Hepatocyte (in vitro differentiated cells): ENCODE measurements at regions not wholly inside any gene's neighbourhood (a gene's known extent, or its start where the extent isn't known, plus 50 kb on each side); places are given as distances from the start of the nearest gene placed in this dataset.
"Not testable (repeated sequence)": the region's sequence is repeated elsewhere in the genome, so short reads cannot be mapped to it uniquely, and the experiment has no call there.

Experiments
- DNase-seq: peaks from one replicate; pipeline ENCODE4 v3.0.0-alpha.2; 2016; ENCODE audit warnings: low spot score
- H2AFZ ChIP-seq: fragments of 200-600 bp; sonication (generic); 2 replicates; pipeline ENCODE4 v1.6.0; 2016; ENCODE audit warnings: antibody characterized with exemption, mild to moderate bottlenecking
- H3K27ac ChIP-seq: fragments of 200-600 bp; sonication (generic); 2 replicates; pipeline ENCODE4 v1.5.1; 2016; ENCODE audit warnings: mild to moderate bottlenecking
- H3K27me3 ChIP-seq: fragments of 200-600 bp; sonication (generic); 2 replicates; pipeline ENCODE4 v1.6.1; 2016
- H3K36me3 ChIP-seq: fragments of 200-600 bp; sonication (generic); replicated peaks from 2 replicates; pipeline ENCODE4 v1.5.1; 2016; ENCODE audit warnings: low read depth; ENCODE audit not compliant: insufficient read depth
- H3K4me1 ChIP-seq: fragments of 200-600 bp; sonication (generic); 2 replicates; pipeline ENCODE4 v1.5.1; 2016; ENCODE audit warnings: mild to moderate bottlenecking, moderate library complexity; ENCODE audit not compliant: insufficient read depth
- H3K4me2 ChIP-seq: fragments of 200-600 bp; sonication (generic); 2 replicates; pipeline ENCODE4 v1.6.0; 2016
- H3K4me3 ChIP-seq: fragments of 200-600 bp; sonication (generic); 2 replicates; pipeline ENCODE4 v1.5.1; 2016; ENCODE audit warnings: mild to moderate bottlenecking
- H3K79me2 ChIP-seq: fragments of 200-600 bp; sonication (generic); 2 replicates; pipeline ENCODE4 v1.6.0; 2017; ENCODE audit warnings: mild to moderate bottlenecking
- H3K9me2 ChIP-seq: fragments of 200-600 bp; sonication (generic); replicated peaks from 2 replicates; pipeline ENCODE4 v1.6.0; 2017; ENCODE audit warnings: mild to moderate bottlenecking; ENCODE audit not compliant: insufficient read depth
- H3K9me3 ChIP-seq: fragments of 200-600 bp; sonication (generic); 2 replicates; pipeline ENCODE4 v1.5.1; 2016; ENCODE audit warnings: low read depth, mild to moderate bottlenecking
- H4K20me1 ChIP-seq: fragments of 200-600 bp; sonication (generic); 2 replicates; pipeline ENCODE4 v1.6.0; 2016; ENCODE audit warnings: mild to moderate bottlenecking; ENCODE audit not compliant: insufficient read depth, poor library complexity, severe bottlenecking
- CTCF ChIP-seq: fragments of 200-600 bp; sonication (generic); IDR thresholded peaks from 2 replicates; pipeline ENCODE4 v1.5.1; 2016; ENCODE audit warnings: antibody characterized with exemption, mild to moderate bottlenecking; ENCODE audit not compliant: poor library complexity
- EZH2 ChIP-seq: fragments of 200-600 bp; sonication (generic); IDR thresholded peaks from 2 replicates; pipeline ENCODE4 v1.6.1; 2016; ENCODE audit warnings: antibody characterized with exemption, mild to moderate bottlenecking, borderline replicate concordance
- EZH2phosphoT487 ChIP-seq: fragments of 200-600 bp; sonication (generic); IDR thresholded peaks from one replicate; pipeline ENCODE4 v1.6.1; 2018; ENCODE audit warnings: antibody characterized with exemption, mild to moderate bottlenecking, low read depth, moderate library complexity; ENCODE audit not compliant: unreplicated experiment, severe bottlenecking
- WGBS: methylation state at CpG from one replicate; pipeline ENCODE4 v1.1.6; 2016; ENCODE audit warnings: low lambda C conversion rate; ENCODE audit errors: missing lambda C conversion rate; 5-methylcytosine and 5-hydroxymethylcytosine counted together

GRCh38 chr6:144429753-144430152 lies 144.6 kb downstream of the UTRN start:
- TF ChIP-seq CTCF (no peak), EZH2phosphoT487 (no peak), EZH2 (no peak)
- Histone ChIP-seq H3K4me1 (no peaks in the 10 kb centered on the region), H3K36me3 (no peaks in the 10 kb centered on the region)

GRCh38 chr6:144433446-144433845 lies 148.3 kb downstream of the UTRN start:
- not testable (repeated sequence) for H3K27ac ChIP-seq, H3K4me3 ChIP-seq, H3K36me3 ChIP-seq, H3K4me1 ChIP-seq, H3K27me3 ChIP-seq, DNase-seq, H3K9me3 ChIP-seq, H4K20me1 ChIP-seq, H2AFZ ChIP-seq, H3K4me2 ChIP-seq, H3K79me2 ChIP-seq, H3K9me2 ChIP-seq
- 95% methylated on average over 16 of the region's 24 CpGs for WGBS

More at GRCh38 chr6:144429753-144430152, 144.6 kb downstream of the UTRN start:
- no peak for DNase-seq
- H3K27me3 ChIP-seq: no peaks in the 10 kb centered on the region
- H3K9me3 ChIP-seq: no peaks in the 10 kb centered on the region
- no peak overlapping the region for H2AFZ ChIP-seq
- H3K9me2 ChIP-seq: no peaks in the 10 kb centered on the region
- H3K4me2 ChIP-seq: no peak overlapping the region
- H3K27ac ChIP-seq: no peak overlapping the region
- 96% methylated on average over 1 of the region's 1 CpG for WGBS
- no peaks in the 10 kb centered on the region for H4K20me1 ChIP-seq
- H3K4me3 ChIP-seq: no peak overlapping the region
- H3K79me2 ChIP-seq: no peaks in the 10 kb centered on the region

- Histone ChIP-seq H3K79me2 (no peaks in the 10 kb centered on the region), H3K9me2 (no peaks in the 10 kb centered on the region), H3K27me3 (no peaks in the 10 kb centered on the region), H3K4me2 (no peak overlapping the region), H3K4me1 (no peaks in the 10 kb centered on the region), H3K9me3 (no peaks in the 10 kb centered on the region), H3K27ac (no peak overlapping the region), H2AFZ (no peak overlapping the region), H4K20me1 (no peaks in the 10 kb centered on the region), H3K36me3 (no peaks in the 10 kb centered on the region), H3K4me3 (no peak overlapping the region)
- no peak for DNase-seq
- WGBS: 91% methylated on average over 3 of the region's 6 CpGs
- TF ChIP-seq EZH2phosphoT487 (no peak), CTCF (no peak), EZH2 (no peak)
Observed at GRCh38 chr6:144434308-144434990, 149.3 kb downstream of the UTRN start.

- no peaks in the 10 kb centered on the region for H3K79me2 ChIP-seq
- WGBS: 86% methylated on average over 5 of the region's 5 CpGs
- no peak for DNase-seq
- no peak overlapping the region for H3K4me2 ChIP-seq
- H3K27me3 ChIP-seq: no peaks in the 10 kb centered on the region
- H2AFZ ChIP-seq: no peak overlapping the region
- no peaks in the 10 kb centered on the region for H3K36me3 ChIP-seq
- no peak for TF ChIP-seq CTCF
- TF ChIP-seq EZH2: no peak
- no peak for TF ChIP-seq EZH2phosphoT487
- no peaks in the 10 kb centered on the region for H3K9me2 ChIP-seq
- H3K4me3 ChIP-seq: no peak overlapping the region
- no peaks in the 10 kb centered on the region for H4K20me1 ChIP-seq
- H3K4me1 ChIP-seq: no peaks in the 10 kb centered on the region
- no peak overlapping the region for H3K27ac ChIP-seq
- H3K9me3 ChIP-seq: no peaks in the 10 kb centered on the region
Observed at GRCh38 chr6:144435602-144436426, 150.7 kb downstream of the UTRN start.
